SK-N-MC (cell line): ENCODE measurements at regions not wholly inside any gene's neighbourhood (a gene's known extent, or its start where the extent isn't known, plus 50 kb on each side); places are given as distances from the start of the nearest gene placed in this dataset.

Experiments
- EZH2 ChIP-seq: fragments of 200-600 bp; sonication (generic); IDR thresholded peaks from one replicate; pipeline ENCODE4 v1.6.1; 2017; ENCODE audit warnings: antibody characterized with exemption
- POLR2AphosphoS5 ChIP-seq: IDR thresholded peaks from 2 replicates; pipeline ENCODE4 v1.6.1; 2012; ENCODE audit warnings: mild to moderate bottlenecking, low read depth, low read length, borderline replicate concordance

DNA sequence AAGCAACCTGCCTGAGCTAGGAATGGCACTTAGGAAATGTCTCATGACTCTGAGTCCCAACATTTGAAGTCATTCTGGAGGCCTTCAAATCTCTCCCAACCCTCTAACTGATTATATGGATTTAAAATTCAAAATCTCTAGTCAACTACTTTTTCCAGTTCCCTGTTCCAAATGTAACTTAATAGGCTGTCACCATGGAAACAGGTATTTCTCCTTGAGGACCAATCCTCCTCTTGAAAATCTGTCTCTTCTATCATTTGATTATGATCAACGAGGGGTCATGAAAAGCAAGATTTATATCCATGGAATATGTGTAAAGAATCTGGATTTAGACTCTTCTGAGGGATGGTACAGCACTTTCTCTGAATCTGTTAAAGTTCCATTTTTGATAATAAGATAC is 127.3 kb upstream of the DTNBP1 start:
- no peak for TF ChIP-seq EZH2
- TF ChIP-seq POLR2AphosphoS5 = no peak
